Gastrocnemius medialis (tissue), 4 donors: ENCODE measurements at regions not wholly inside any gene's neighbourhood (a gene's known extent, or its start where the extent isn't known, plus 50 kb on each side); places are given as distances from the start of the nearest gene placed in this dataset.

Experiments used
- CTCF ChIP-seq, 5 experiments: fragments of 450-650 bp in 3 of 5; fragments of 200-600 bp in 2 of 5; sonication (generic) in 2 of 5; IDR thresholded peaks in 4 of 5; conservative IDR thresholded peaks in 1 of 5; 1 replicate in 4 of 5; 2 replicates in 1 of 5; pipeline ENCODE4 v1.5.1; 2016 to 2019; ENCODE audit warnings: antibody characterized with exemption in 5 of 5, mild to moderate bottlenecking in 3 of 5, moderate library complexity in 3 of 5
- POLR2A ChIP-seq, 2 donors: fragments of 450-650 bp; IDR thresholded peaks; one replicate each; pipeline ENCODE4 v1.6.1; 2017; ENCODE audit warnings: antibody characterized with exemption in 2 of 2, mild to moderate bottlenecking in 2 of 2, moderate library complexity in 2 of 2

GRCh38 chr4:186904101-186904500 is 180.4 kb upstream of the FAT1 start:
- TF ChIP-seq CTCF (IDR thresholded peaks at IDR 0.05 in 4 of 5, conservative IDR thresholded peaks at IDR 0.05 in 1 of 5): no peak
- no peak for TF ChIP-seq POLR2A (IDR thresholded peaks at IDR 0.05)
